Prostate gland (tissue), 2 donors: ENCODE measurements at regions not wholly inside any gene's neighbourhood (a gene's known extent, or its start where the extent isn't known, plus 50 kb on each side); places are given as distances from the start of the nearest gene placed in this dataset.

ENCODE experiments used
- DNase-seq: peaks from one replicate; pipeline ENCODE4 v3.0.0-alpha.2; 2019; ENCODE audit warnings: low spot score
- H3K27ac ChIP-seq, 2 donors: fragments of 200-600 bp; sonication (generic); 2 replicates each; pipeline ENCODE4 v1.5.1; 2017 to 2019
- H3K27me3 ChIP-seq: fragments of 200-600 bp; sonication (generic); replicated peaks from 2 replicates; pipeline ENCODE4 v1.5.1; 2019; ENCODE audit not compliant: insufficient read depth
- H3K36me3 ChIP-seq, 2 donors: fragments of 200-600 bp; sonication (generic); 1 replicate in 1 of 2; 2 replicates in 1 of 2; pipeline versions ENCODE4 v1.5.1 to v1.8.1; 2017 to 2019
- H3K4me1 ChIP-seq: fragments of 200-600 bp; sonication (generic); replicated peaks from 2 replicates; pipeline ENCODE4 v1.5.1; 2019
- H3K4me3 ChIP-seq, 2 donors: fragments of 200-600 bp; sonication (generic); 2 replicates each; pipeline ENCODE4 v1.5.1; 2017 to 2019
- H3K9me3 ChIP-seq: fragments of 200-600 bp; sonication (generic); 2 replicates; pipeline ENCODE4 v1.5.1; 2017
- POLR2A ChIP-seq: fragments of 450-650 bp; IDR thresholded peaks from one replicate; pipeline ENCODE4 v1.6.1; 2016; ENCODE audit warnings: antibody characterized with exemption, mild to moderate bottlenecking
- POLR2AphosphoS5 ChIP-seq: sonication (generic); formaldehyde crosslinking; IDR thresholded peaks from one replicate; pipeline ENCODE4 v1.6.1; 2017; ENCODE audit warnings: antibody characterized with exemption
- WGBS: methylation state at CpG from one replicate; pipeline ENCODE4 v1.1.5; 2018; 5-methylcytosine and 5-hydroxymethylcytosine counted together
- intact Hi-C: fragments of 100-400 bp; cut with DNase I; formaldehyde crosslinking; loops from one replicate; pipeline ENCODE4 v1.14.2; 2022
- TF ChIP-seq, protein P1 (sequence below), 4 experiments: fragments of 200-600 bp in 2 of 4; fragments of 450-650 bp in 2 of 4; sonication (generic) in 2 of 4; IDR thresholded peaks; 1 replicate in 3 of 4; 2 replicates in 1 of 4; pipeline ENCODE4 v1.5.1; 2016 to 2019; ENCODE audit warnings: antibody characterized with exemption in 4 of 4, mild to moderate bottlenecking in 2 of 4, moderate library complexity in 2 of 4

DNA sequence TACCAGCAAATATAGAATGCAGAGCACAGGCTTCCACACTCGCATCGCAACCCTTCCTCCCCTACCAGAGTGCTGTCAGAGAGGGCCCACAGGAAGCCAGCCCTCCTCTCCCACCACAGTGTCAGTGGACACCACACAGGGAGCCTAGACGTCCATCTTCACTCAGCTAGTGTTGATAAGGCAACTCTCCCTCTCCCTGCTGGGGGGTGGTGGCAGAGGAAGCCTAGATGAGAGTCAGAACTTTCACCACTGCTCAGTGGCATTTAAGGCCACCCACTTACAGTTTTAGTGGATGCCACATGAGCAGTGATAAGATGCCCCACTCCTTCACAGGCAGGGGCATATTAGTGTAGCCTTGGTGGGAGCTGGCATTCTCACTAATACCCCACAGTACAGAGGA, 109.8 kb upstream of the UBE3A start:
- intact Hi-C loops = no loop called here
- WGBS = 88% methylated on average over 3 of the region's 3 CpGs
- no peaks in the 10 kb centered on the region for H3K36me3 ChIP-seq
- no peak for DNase-seq
- H3K27ac ChIP-seq = no peak overlapping the region
- no peaks in the 10 kb centered on the region for H3K4me1 ChIP-seq
- TF ChIP-seq, protein P1, sequence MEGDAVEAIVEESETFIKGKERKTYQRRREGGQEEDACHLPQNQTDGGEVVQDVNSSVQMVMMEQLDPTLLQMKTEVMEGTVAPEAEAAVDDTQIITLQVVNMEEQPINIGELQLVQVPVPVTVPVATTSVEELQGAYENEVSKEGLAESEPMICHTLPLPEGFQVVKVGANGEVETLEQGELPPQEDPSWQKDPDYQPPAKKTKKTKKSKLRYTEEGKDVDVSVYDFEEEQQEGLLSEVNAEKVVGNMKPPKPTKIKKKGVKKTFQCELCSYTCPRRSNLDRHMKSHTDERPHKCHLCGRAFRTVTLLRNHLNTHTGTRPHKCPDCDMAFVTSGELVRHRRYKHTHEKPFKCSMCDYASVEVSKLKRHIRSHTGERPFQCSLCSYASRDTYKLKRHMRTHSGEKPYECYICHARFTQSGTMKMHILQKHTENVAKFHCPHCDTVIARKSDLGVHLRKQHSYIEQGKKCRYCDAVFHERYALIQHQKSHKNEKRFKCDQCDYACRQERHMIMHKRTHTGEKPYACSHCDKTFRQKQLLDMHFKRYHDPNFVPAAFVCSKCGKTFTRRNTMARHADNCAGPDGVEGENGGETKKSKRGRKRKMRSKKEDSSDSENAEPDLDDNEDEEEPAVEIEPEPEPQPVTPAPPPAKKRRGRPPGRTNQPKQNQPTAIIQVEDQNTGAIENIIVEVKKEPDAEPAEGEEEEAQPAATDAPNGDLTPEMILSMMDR (IDR thresholded peaks at IDR 0.05) = no peak
- no peak for TF ChIP-seq POLR2AphosphoS5
- TF ChIP-seq POLR2A = no peak
- H3K27me3 ChIP-seq = no peaks in the 10 kb centered on the region
- H3K4me3 ChIP-seq = no peak overlapping the region
- H3K9me3 ChIP-seq = no peaks in the 10 kb centered on the region

DNA sequence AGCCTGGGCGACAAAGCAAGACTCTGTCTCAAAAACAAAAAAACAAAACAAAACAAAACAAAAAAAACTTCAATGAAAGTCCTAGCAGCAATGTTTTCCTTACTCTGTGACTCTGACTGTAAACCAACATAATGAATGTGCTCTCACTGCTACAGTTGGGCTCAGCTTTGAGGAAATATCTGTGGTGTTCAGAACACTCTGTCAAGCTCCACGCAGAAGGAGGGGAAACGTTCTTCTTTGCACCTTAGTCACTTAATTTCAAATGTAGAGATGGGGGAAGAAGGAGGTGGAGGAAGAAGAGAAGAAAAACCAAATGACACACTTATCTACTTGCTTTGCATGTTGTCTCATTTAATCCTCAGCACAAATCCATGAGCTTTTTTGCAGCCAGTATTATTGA, 107.1 kb upstream of the UBE3A start:
- H3K36me3 ChIP-seq = no peaks in the 10 kb centered on the region
- no peak for TF ChIP-seq POLR2A
- TF ChIP-seq, protein P1 (IDR thresholded peaks at IDR 0.05) = no peak
- TF ChIP-seq POLR2AphosphoS5 = no peak
- no peaks in the 10 kb centered on the region for H3K27me3 ChIP-seq
- H3K4me1 ChIP-seq = no peaks in the 10 kb centered on the region
- no peak overlapping the region for H3K27ac ChIP-seq
- intact Hi-C loops = no loop called here
- WGBS = 69% methylated on average over 3 of the region's 3 CpGs
- no peaks in the 10 kb centered on the region for H3K9me3 ChIP-seq
- no peak overlapping the region for H3K4me3 ChIP-seq
- DNase-seq = no peak

DNA sequence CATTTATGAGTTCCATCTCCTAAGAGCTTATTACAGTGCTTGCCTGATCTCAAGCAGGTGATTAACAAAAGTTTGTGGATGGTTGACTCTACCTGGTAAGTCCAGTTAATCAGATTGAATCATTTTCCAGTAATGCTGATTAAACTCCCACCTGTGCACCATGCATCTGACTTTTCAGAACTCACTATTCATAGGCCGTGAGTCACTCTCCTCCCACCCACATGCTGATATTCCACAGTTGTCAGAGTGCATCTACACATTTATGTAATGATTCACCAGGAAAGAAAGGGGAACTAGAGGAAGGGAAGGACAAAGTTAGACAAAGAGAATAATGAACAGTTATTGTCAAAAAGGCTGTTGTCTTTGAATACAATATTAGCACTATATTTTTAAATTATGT, 106.2 kb upstream of the UBE3A start:
- no peaks in the 10 kb centered on the region for H3K9me3 ChIP-seq
- TF ChIP-seq, protein P1 (IDR thresholded peaks at IDR 0.05) = no peak
- TF ChIP-seq POLR2AphosphoS5 (no peak), POLR2A (no peak)
- H3K27ac ChIP-seq = no peak overlapping the region
- H3K36me3 ChIP-seq = no peaks in the 10 kb centered on the region
- H3K4me3 ChIP-seq = no peak overlapping the region
- no peaks in the 10 kb centered on the region for H3K27me3 ChIP-seq
- DNase-seq = no peak
- intact Hi-C loops = no loop called here
- H3K4me1 ChIP-seq = no peaks in the 10 kb centered on the region
- WGBS = 63% methylated on average over 1 of the region's 1 CpG

DNA sequence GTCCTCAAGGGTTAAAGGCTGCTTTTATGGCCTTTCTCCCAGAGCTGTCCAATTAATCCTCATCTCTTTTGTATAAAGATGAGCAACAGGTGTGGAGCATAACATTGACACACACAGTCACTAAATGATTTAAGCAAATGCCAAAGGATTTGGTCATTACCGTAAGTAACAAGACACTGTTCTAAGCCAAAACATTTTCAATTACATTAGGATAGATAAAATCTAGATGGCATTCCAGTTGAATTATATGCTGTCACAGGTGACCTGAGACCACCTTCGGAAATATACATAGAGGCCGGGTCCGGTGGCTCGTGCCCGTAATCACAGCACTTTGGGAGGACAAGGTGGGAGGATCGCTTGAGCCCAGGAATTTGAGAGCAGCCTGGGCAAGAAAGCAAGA, 105.3 kb upstream of the UBE3A start:
- H3K27ac ChIP-seq = no peak overlapping the region
- no peaks in the 10 kb centered on the region for H3K9me3 ChIP-seq
- H3K36me3 ChIP-seq = no peaks in the 10 kb centered on the region
- no peak for TF ChIP-seq POLR2AphosphoS5
- TF ChIP-seq POLR2A = no peak
- TF ChIP-seq, protein P1 (IDR thresholded peaks at IDR 0.05) = no peak
- H3K4me1 ChIP-seq = no peaks in the 10 kb centered on the region
- intact Hi-C loops = no loop called here
- H3K4me3 ChIP-seq = no peak overlapping the region
- H3K27me3 ChIP-seq = no peaks in the 10 kb centered on the region
- no peak for DNase-seq
- 71% methylated on average over 7 of the region's 7 CpGs for WGBS

DNA sequence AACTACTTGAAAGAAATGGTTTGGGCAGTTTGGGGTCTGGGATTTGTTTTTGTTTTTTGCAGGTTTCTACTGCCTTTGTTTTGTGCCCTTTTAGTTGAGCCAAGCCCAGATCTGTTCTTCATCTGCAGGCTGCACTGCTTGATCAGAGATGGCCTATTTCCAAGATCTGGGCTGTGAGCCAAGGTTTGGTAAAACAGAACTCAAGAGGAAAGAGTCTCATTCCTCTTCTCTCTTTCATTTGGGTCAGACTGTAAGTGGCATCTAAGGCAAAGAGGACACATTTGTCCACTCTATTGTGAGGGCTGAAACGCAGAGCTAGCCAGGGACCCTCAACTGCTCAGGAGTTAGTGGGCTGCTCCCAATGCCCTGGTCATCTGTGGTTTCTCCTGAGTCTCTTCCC, 104.4 kb upstream of the UBE3A start:
- H3K27ac ChIP-seq = no peak overlapping the region
- peak; percentile 60 for DNase-seq
- no peak for TF ChIP-seq POLR2AphosphoS5
- TF ChIP-seq, protein P1 (IDR thresholded peaks at IDR 0.05) = no peak
- no peak for TF ChIP-seq POLR2A
- no peaks in the 10 kb centered on the region for H3K27me3 ChIP-seq
- H3K4me1 ChIP-seq = no peaks in the 10 kb centered on the region
- no peaks in the 10 kb centered on the region for H3K9me3 ChIP-seq
- intact Hi-C loops = no loop called here
- 53% methylated on average over 1 of the region's 1 CpG for WGBS
- no peaks in the 10 kb centered on the region for H3K36me3 ChIP-seq
- H3K4me3 ChIP-seq = no peak overlapping the region
